PFSK-1 (cell line): ENCODE measurements at regions not wholly inside any gene's neighbourhood (a gene's known extent, or its start where the extent isn't known, plus 50 kb on each side); places are given as distances from the start of the nearest gene placed in this dataset.

Experiments used
- FOXP2 ChIP-seq: optimal IDR thresholded peaks from 2 replicates; pipeline ENCODE3; 2011; ENCODE audit warnings: borderline replicate concordance, control low read depth, inconsistent platforms; ENCODE audit not compliant: insufficient read depth; ENCODE audit errors: extremely low read length, extremely low read depth
- POLR2AphosphoS5 ChIP-seq: IDR thresholded peaks from 2 replicates; pipeline ENCODE4 v1.6.1; 2012; ENCODE audit warnings: low read depth, mild to moderate bottlenecking, control low read depth, low read length, moderate library complexity
- SIN3A ChIP-seq: IDR thresholded peaks from 2 replicates; pipeline ENCODE4 v1.6.1; 2012; ENCODE audit warnings: mild to moderate bottlenecking, low read length, moderate library complexity, borderline replicate concordance; ENCODE audit not compliant: insufficient read depth
- TAF1 ChIP-seq: IDR thresholded peaks from 2 replicates; pipeline ENCODE4 v1.6.1; 2012; ENCODE audit warnings: low read length, control low read depth, borderline replicate concordance; ENCODE audit not compliant: insufficient read depth
- TF ChIP-seq, protein P1 (sequence below), 2 experiments: IDR thresholded peaks; 2 replicates each; pipeline versions ENCODE4 v1.6.1 to v1.8.0; 2011 to 2012; ENCODE audit warnings: low read depth in 2 of 2, low read length in 2 of 2, control low read depth in 1 of 2, inconsistent platforms in 1 of 2, mild to moderate bottlenecking in 1 of 2, moderate library complexity in 1 of 2; ENCODE audit not compliant: insufficient read depth in 1 of 2

DNA sequence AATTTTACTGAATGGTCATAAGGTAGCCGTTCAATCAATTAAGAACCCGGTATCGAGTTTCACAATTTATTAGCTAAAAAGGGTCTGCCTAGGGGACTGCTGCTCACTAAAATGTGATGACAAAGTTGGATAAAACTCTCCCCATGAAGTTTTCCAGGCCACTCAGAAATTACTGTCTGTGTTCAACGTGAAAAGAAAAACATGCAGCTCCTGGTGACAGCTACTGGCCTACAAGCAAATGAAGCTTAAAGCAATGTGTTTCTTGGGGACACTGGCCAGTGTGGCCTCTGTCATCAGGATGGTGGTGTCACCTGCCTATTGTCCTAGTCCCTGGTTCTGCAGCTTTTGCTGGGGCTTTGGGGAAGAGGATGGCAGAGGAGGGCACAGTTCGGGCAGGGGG is 222.6 kb downstream of the WDR11 start:
- TF ChIP-seq, protein P1, sequence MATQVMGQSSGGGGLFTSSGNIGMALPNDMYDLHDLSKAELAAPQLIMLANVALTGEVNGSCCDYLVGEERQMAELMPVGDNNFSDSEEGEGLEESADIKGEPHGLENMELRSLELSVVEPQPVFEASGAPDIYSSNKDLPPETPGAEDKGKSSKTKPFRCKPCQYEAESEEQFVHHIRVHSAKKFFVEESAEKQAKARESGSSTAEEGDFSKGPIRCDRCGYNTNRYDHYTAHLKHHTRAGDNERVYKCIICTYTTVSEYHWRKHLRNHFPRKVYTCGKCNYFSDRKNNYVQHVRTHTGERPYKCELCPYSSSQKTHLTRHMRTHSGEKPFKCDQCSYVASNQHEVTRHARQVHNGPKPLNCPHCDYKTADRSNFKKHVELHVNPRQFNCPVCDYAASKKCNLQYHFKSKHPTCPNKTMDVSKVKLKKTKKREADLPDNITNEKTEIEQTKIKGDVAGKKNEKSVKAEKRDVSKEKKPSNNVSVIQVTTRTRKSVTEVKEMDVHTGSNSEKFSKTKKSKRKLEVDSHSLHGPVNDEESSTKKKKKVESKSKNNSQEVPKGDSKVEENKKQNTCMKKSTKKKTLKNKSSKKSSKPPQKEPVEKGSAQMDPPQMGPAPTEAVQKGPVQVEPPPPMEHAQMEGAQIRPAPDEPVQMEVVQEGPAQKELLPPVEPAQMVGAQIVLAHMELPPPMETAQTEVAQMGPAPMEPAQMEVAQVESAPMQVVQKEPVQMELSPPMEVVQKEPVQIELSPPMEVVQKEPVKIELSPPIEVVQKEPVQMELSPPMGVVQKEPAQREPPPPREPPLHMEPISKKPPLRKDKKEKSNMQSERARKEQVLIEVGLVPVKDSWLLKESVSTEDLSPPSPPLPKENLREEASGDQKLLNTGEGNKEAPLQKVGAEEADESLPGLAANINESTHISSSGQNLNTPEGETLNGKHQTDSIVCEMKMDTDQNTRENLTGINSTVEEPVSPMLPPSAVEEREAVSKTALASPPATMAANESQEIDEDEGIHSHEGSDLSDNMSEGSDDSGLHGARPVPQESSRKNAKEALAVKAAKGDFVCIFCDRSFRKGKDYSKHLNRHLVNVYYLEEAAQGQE (IDR thresholded peaks at IDR 0.05; ENCODE audit: insufficient read depth in 1 of 2, low read depth in 2 of 2, low read length in 2 of 2), result no peak
- no peak for TF ChIP-seq SIN3A
- no peak for TF ChIP-seq TAF1
- no peak for TF ChIP-seq POLR2AphosphoS5
- no peak for TF ChIP-seq FOXP2

DNA sequence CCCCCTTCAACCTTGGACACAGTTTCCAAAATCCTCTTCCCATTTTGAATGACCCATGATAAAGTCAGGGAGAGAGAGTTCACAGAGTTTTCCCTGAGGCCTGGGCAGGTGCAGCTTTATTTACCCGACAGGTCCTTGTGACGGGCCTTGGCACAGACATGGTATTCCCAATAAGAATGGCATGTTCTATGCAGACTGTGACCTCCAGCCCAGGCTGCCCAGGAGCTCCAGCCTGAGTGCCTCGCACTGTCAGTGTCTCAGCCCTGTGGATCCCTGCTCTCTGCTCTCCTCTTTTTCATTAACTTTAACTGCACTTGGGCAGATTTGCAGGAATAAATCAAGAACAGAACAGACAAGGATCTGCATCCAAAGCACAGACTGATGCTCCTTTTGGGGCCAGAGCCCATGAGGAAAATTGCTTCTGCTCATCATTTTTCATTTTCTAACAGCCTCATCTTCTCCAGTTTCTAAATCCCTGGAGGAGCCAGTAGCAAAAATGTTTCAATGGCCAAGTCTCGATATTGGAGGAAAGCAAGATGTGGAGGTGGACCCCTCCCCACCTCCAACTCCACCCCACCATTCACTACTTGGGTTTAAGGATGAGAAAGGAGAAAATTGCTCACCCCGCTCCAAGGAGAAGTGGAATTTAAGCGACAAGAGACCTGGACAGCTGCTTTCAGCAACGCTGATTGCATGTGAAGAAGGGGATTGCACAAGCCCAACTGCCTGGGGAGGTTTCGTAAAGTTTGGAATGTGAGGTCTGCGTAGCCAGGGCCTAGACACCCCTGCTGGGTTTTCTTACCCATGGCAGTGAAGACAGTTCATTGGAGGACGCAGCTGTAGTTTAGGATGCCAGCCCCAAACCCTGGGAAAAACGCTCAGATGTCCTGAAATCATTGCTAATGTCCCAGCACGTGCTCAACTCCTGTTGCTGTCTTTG is 225.9 kb downstream of the WDR11 start:
- TF ChIP-seq FOXP2, result no peak

DNA sequence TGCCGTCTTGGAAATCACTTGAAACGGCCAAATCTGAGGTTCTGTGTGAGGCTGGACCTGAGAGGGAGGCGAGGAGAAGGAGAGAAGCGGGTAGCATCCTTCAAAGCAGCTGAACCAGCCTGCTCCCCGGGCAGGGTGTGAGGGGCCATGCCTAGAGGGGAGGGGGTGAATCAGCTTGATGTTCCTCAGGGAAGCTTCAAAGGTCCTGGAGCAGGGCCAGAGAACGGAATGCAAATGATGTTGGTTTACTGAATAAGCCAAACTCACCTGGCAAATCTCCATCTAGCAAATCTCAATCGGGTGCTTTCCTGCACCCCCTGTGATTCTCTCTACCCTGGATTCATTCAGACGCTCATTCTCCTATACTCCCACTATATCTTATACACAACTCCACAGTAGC is 226.9 kb downstream of the WDR11 start:
- TF ChIP-seq TAF1 (no peak), FOXP2 (no peak), SIN3A (no peak), POLR2AphosphoS5 (no peak)
- TF ChIP-seq, protein P1 (IDR thresholded peaks at IDR 0.05; ENCODE audit: insufficient read depth in 1 of 2, low read depth in 2 of 2, low read length in 2 of 2), result no peak

DNA sequence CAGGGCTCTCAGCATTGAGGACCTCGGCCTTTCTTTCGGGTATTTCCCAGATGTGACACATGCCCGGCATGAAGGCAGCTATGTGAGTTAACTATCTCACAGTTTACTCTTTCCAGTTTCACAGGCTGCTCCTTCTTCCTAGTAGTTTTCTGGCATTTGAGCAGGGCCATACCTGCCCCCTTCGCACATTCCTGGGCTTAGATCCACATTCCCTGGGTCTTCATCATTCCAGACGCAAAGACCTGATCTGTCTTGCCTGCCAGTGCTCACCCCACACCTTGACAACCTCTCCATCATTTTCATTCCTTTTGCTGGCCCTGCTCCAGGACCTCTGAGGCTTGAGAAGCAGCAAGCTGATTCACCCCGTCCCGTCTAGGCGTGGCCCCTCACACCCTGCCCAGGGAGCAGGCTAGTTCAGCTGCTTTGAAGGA is 227.5 kb downstream of the WDR11 start:
- TF ChIP-seq, protein P1 (IDR thresholded peaks at IDR 0.05; ENCODE audit: insufficient read depth in 1 of 2, low read depth in 2 of 2, low read length in 2 of 2), result no peak
- no peak for TF ChIP-seq TAF1
- TF ChIP-seq FOXP2, result no peak
- TF ChIP-seq SIN3A, result no peak
- TF ChIP-seq POLR2AphosphoS5, result no peak

DNA sequence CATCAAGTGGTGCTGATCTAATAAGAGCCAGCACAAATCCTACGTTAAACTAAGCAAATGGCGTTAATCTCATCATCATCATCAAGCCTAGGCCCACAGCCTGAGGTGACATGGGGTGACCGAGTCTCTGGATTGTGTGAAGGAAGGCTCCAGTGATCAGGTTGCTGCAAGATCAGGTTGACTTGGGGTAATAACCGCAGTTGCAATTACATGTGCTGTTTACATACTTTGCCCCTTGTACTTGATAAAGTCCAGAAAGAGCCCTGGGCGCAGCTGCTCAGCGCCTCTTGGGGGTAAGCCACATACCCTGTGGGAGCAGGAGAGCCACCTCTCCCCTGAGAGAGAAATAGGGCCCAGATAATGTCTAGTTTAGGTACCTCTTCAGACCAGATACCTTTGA is 228.1 kb downstream of the WDR11 start:
- TF ChIP-seq TAF1 (no peak), FOXP2 (no peak), POLR2AphosphoS5 (no peak), SIN3A (no peak)
- TF ChIP-seq, protein P1 (IDR thresholded peaks at IDR 0.05; ENCODE audit: insufficient read depth in 1 of 2, low read depth in 2 of 2, low read length in 2 of 2), result no peak
